HFF-Myc (cell line): ENCODE measurements at regions not wholly inside any gene's neighbourhood (a gene's known extent, or its start where the extent isn't known, plus 50 kb on each side); places are given as distances from the start of the nearest gene placed in this dataset.

Source experiments
- DNase-seq: peaks from one replicate; pipeline ENCODE4 v3.0.0-alpha.2; 2011; ENCODE audit warnings: low read depth; ENCODE audit errors: extremely low read depth
- H3K4me3 ChIP-seq: replicated peaks from 2 replicates; pipeline ENCODE4 v1.5.1; 2011; ENCODE audit warnings: low read depth, mild to moderate bottlenecking, control low read depth, low read length
- TF ChIP-seq, protein P1 (sequence below): IDR thresholded peaks from 2 replicates; pipeline ENCODE4 v1.5.1; 2012; ENCODE audit warnings: mild to moderate bottlenecking, low read depth, low read length, control low read depth; ENCODE audit errors: missing control alignments

DNA sequence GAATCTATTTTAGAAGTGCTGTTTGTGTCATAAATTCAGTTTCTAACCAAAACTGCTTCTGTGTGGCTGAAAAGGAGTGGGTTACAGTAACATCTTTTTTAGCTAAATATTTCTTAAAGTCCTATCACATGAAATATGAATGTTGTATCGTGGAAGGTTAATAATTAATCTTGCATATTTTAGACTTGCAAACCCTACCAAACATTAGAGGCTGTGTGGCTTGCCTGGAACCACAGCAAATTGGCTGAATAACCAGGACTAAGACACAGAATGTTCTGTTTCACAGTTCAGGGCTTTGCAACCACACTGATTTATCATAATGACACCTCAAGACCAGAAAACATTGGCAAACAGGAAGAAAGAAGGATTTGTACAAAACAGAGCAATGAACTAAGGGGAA, 208.9 kb upstream of the CNTNAP5 start:
- no peak overlapping the region for H3K4me3 ChIP-seq
- no peak for DNase-seq
- TF ChIP-seq, protein P1, sequence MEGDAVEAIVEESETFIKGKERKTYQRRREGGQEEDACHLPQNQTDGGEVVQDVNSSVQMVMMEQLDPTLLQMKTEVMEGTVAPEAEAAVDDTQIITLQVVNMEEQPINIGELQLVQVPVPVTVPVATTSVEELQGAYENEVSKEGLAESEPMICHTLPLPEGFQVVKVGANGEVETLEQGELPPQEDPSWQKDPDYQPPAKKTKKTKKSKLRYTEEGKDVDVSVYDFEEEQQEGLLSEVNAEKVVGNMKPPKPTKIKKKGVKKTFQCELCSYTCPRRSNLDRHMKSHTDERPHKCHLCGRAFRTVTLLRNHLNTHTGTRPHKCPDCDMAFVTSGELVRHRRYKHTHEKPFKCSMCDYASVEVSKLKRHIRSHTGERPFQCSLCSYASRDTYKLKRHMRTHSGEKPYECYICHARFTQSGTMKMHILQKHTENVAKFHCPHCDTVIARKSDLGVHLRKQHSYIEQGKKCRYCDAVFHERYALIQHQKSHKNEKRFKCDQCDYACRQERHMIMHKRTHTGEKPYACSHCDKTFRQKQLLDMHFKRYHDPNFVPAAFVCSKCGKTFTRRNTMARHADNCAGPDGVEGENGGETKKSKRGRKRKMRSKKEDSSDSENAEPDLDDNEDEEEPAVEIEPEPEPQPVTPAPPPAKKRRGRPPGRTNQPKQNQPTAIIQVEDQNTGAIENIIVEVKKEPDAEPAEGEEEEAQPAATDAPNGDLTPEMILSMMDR = no peak

DNA sequence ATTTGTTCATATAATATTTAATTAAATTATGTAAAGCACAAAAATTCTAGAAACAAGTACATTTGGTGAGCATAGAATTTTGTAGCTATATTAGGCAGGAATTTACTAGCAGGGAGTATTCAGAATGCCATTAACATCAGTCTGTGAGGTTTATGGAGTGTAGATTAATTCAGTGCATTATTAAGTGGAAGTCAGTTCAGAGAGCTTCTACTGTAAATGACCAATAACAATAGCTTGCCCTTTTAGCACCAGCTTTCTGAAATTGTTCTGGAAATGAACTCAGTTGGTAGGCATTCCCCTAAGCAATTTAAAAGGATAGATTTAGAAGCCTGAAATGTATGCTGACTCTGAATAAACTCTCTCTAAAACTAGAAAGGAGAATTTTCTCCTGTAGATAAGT, 208.2 kb upstream of the CNTNAP5 start:
- TF ChIP-seq, protein P1 = no peak
- no peak for DNase-seq
- H3K4me3 ChIP-seq = no peak overlapping the region

DNA sequence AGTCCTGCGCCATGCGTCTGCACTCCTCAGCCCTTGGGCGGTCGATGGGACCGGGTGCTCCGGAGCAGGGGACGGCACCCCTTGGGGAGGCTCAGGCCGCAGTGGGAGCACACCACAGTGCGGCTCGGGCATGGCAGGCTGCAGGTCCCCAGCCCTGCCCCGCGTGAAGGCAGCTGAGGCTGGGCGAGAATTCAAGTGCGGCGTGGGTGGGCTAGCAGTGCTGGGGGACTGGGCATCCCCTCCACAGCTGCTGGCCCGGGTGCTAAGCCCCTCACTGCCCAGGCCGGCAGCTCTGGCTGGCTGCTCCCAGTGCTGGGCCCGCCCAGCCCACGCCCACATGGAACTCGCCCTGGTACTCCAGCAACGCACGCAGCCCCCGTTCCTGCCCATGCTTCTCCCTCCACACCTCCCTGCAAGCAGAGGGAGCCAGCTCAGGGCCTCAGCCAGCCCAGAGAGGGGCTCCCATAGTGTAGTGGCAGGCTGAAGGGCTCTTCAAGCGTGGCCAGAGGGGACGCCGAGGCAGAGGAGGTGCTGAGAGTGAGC, 198.3 kb upstream of the CNTNAP5 start:
- no peak for DNase-seq
- no peak overlapping the region for H3K4me3 ChIP-seq
- TF ChIP-seq, protein P1 = no peak

DNA sequence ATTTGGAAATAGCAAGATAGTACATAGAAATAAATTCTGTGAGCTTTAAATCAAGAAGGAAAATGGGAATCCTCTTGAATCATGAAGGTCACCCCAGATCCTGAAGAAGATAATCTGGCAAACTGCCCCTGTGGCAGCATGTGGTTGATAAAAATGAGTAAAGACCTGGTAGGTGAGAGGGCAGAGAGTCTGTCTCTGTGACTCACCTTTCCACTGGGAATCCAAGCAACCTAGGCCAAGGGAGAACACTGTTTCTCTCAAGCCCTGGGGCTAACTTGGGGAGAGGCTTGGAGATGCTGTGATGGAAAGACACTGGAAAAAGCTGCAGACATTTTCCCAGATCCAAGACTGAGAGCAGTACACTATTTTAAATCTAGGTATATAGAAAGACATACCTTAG, 185.8 kb upstream of the CNTNAP5 start:
- TF ChIP-seq, protein P1 = no peak
- H3K4me3 ChIP-seq = no peak overlapping the region
- no peak for DNase-seq

DNA sequence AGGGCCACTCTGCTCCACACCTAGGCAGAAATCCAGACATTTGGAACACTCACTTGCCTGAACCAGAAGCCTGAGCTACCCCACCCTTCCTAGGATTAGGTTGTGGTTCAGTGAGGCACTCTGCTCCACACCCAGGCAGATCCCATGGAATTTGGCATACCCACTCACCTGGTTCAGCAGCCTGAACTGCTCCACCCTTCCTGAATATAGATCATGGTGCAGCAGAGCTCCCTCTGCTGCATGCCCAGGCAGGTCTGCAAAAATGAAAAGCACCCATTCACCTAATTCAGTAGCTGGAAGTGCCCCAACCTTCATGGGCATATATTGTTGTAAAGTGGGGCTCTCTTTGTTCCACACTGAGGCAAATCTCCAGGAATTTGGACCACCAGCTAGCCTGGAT, 185.1 kb upstream of the CNTNAP5 start:
- DNase-seq = no peak
- no peak overlapping the region for H3K4me3 ChIP-seq
- TF ChIP-seq, protein P1 = no peak

DNA sequence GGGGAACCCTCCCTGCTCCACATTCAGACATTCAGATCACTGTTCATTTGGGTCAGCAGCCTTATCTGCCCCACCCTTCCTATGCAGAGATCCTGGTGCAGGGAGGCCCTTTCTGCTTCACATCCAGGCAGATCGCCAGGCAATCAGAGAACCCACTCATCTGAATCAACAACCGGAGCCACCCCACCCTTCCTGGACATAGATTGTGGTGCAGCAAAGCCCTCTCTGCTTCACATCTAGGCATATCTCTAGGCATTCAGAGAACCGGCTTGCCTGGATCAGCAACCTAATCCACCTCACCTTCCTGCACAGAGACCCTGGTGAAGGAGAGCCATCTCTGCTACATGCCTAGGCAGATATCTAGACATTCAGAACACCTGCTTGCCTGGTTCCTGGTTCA, 184.5 kb upstream of the CNTNAP5 start:
- no peak for DNase-seq
- no peak overlapping the region for H3K4me3 ChIP-seq
- TF ChIP-seq, protein P1 = no peak

DNA sequence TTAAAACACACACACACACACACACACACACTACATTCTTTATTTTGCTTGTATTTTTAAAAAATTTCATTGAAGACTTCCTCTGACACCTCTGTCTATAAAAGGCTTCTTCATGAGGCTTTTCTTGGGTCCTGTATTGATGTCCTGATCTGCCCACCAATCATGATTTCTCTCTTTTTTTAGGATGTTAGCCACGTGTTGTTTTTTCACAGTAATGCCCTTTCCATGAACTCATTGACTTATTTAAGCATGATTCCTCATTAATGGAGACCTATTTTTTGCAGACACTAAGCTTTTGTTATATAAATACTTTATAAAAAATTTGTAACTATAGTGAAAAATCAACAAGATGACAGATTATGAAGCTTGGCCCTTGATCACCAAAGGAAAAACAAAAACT, 173.8 kb upstream of the CNTNAP5 start:
- TF ChIP-seq, protein P1 = no peak

More for the DNA sequence above, 173.8 kb upstream of the CNTNAP5 start:
- no peak for DNase-seq
- H3K4me3 ChIP-seq = no peak overlapping the region
